K562 (cell line): ENCODE measurements at regions not wholly inside any gene's neighbourhood (a gene's known extent, or its start where the extent isn't known, plus 50 kb on each side); places are given as distances from the start of the nearest gene placed in this dataset.

ENCODE experiments used
- ATAC-seq: fragments of 200-7000 bp; cut with Tn5 transposase; 3 replicates; pipeline ENCODE4 v1.9.1; 2020; ENCODE audit warnings: moderate library complexity
- BruUV-seq: library from RNA; stranded (reverse); fragments of 400-500 nt; replicated peaks from 2 replicates; lab custom pipeline; 2021; lab: Mats Ljungman, UMichigan
- CTCF ChIA-PET: fragments of 300-600 bp; formaldehyde crosslinking; extraction: SDS; loops from one replicate; lab custom pipeline; 2021; ENCODE audit warnings: low intra/inter-chr PET ratio; lab: Yijun Ruan, JAX
- POLR2A ChIA-PET: fragments of 300-600, 350-650 bp; sonication (Branson Sonifier 250); formaldehyde crosslinking; extraction: SDS; loops from one replicate; lab custom pipeline; 2021; ENCODE audit warnings: antibody characterized with exemption, inconsistent platforms; lab: Yijun Ruan, JAX
- DNase-seq, 4 experiments: peaks; one replicate each; pipeline versions ENCODE4 v3.0.0 to v3.0.0-alpha.2; 2011 to 2018; ENCODE audit warnings: low spot score in 3 of 4, mixed read lengths in 3 of 4; ENCODE audit errors: extremely low read depth in 1 of 4
- FAIRE-seq: peaks from 2 replicates; lab custom pipeline; 2011; peaks lifted over from hg19 to GRCh38; lab: Jason Lieb, UNC
- H2AFZ ChIP-seq: 2 replicates; pipeline ENCODE4 v1.6.0; 2011; ENCODE audit warnings: low read depth, low read length, control low read depth, inconsistent platforms
- H3K27ac ChIP-seq: fragments of 200-600 bp; 3 replicates; pipeline ENCODE4 v1.8.0; 2011; ENCODE audit warnings: low read depth, mild to moderate bottlenecking, control low read depth, inconsistent platforms, low read length, moderate library complexity, mixed read lengths; ENCODE audit errors: extremely low read depth
- H3K27me3 ChIP-seq, 2 experiments: fragments of 300-600 bp in 1 of 2; 2 replicates in 1 of 2; 3 replicates in 1 of 2; pipeline versions ENCODE4 v1.6.0 to v1.8.0; 2011; ENCODE audit warnings: inconsistent platforms in 2 of 2, low read length in 2 of 2, mild to moderate bottlenecking in 1 of 2, mixed read lengths in 1 of 2, moderate library complexity in 1 of 2; ENCODE audit not compliant: control insufficient read depth in 2 of 2, insufficient read depth in 2 of 2
- H3K36me3 ChIP-seq: fragments of 300-600 bp; 3 replicates; pipeline ENCODE4 v1.8.0; 2011; ENCODE audit warnings: mild to moderate bottlenecking, low read length, inconsistent platforms; ENCODE audit not compliant: control insufficient read depth, insufficient read depth
- H3K4me1 ChIP-seq, 2 experiments: fragments of 200-600 bp in 1 of 2; replicated peaks in 1 of 2; 2 replicates in 1 of 2; 3 replicates in 1 of 2; pipeline versions ENCODE4 v1.5.1 to v1.8.0; 2011; ENCODE audit warnings: inconsistent platforms in 2 of 2, low read length in 2 of 2, mild to moderate bottlenecking in 1 of 2, mixed read lengths in 1 of 2, moderate library complexity in 1 of 2; ENCODE audit not compliant: control insufficient read depth in 2 of 2, insufficient read depth in 2 of 2
- H3K4me2 ChIP-seq: 2 replicates; pipeline ENCODE4 v1.6.1; 2011; ENCODE audit warnings: low read length, control low read depth, inconsistent platforms, mixed read lengths; ENCODE audit not compliant: insufficient read depth
- H3K4me3 ChIP-seq: fragments of 200-600 bp; sonication (generic), shearing (Covaris generic); 2 replicates; pipeline ENCODE4 v1.5.1; 2016; ENCODE audit warnings: control low read depth, inconsistent platforms
- H3K79me2 ChIP-seq: fragments of 200-600 bp; 3 replicates; pipeline ENCODE4 v1.8.0; 2011; ENCODE audit warnings: low read length, inconsistent platforms; ENCODE audit not compliant: control insufficient read depth, insufficient read depth
- H3K9ac ChIP-seq, 2 experiments: 2 replicates each; pipeline versions ENCODE4 v1.6.0 to v1.6.1; 2011; ENCODE audit warnings: low read depth in 2 of 2, low read length in 2 of 2, control low read depth in 1 of 2, inconsistent platforms in 1 of 2, mild to moderate bottlenecking in 1 of 2, mixed read lengths in 1 of 2; ENCODE audit not compliant: insufficient read depth in 1 of 2
- H3K9me1 ChIP-seq: one replicate; pipeline ENCODE4 v1.6.0; 2011; ENCODE audit warnings: inconsistent platforms, mild to moderate bottlenecking, low read length, moderate library complexity; ENCODE audit not compliant: control insufficient read depth, insufficient read depth
- H3K9me3 ChIP-seq: replicated peaks from 2 replicates; pipeline ENCODE4 v1.5.1; 2011; ENCODE audit warnings: low read depth, low read length, inconsistent platforms; ENCODE audit not compliant: control insufficient read depth, insufficient read depth
- H4K20me1 ChIP-seq: replicated peaks from 2 replicates; pipeline ENCODE4 v1.6.1; 2011; ENCODE audit warnings: low read length, inconsistent platforms, mixed read lengths; ENCODE audit not compliant: control insufficient read depth, insufficient read depth
- FOXJ2 ChIP-seq: fragments of 200-800 bp; sonication (Bioruptor generic); IDR thresholded peaks from 2 replicates; pipeline ENCODE4 v1.6.1; 2016; ENCODE audit warnings: missing genetic modification characterization, missing compliant biosample characterization
- GABPA ChIP-seq: fragments of 200-800 bp; sonication (Bioruptor generic); conservative IDR thresholded peaks from 2 replicates; pipeline ENCODE4 v1.6.1; 2016; ENCODE audit warnings: low read depth, missing genetic modification characterization, missing compliant biosample characterization
- HCFC1 ChIP-seq: IDR thresholded peaks from 2 replicates; pipeline ENCODE4 v1.6.1; 2012; ENCODE audit warnings: low read depth, low read length, improper control_type of control experiment
- HINFP ChIP-seq: fragments of 450-650 bp; conservative IDR thresholded peaks from 2 replicates; pipeline ENCODE4 v1.6.1; 2016; ENCODE audit warnings: missing genetic modification characterization, low read depth, mild to moderate bottlenecking, control low read depth, missing compliant biosample characterization
- SMAD2 ChIP-seq: fragments of 150-350 bp; IDR thresholded peaks from 2 replicates; pipeline ENCODE4 v1.6.1; 2014; ENCODE audit warnings: low read depth, mild to moderate bottlenecking, low read length
- THAP12 ChIP-seq: fragments of 250-450 bp; sonication (Bioruptor Pico); IDR thresholded peaks from 2 replicates; pipeline ENCODE4 v1.9.0; 2021; ENCODE audit warnings: mild to moderate bottlenecking, inconsistent platforms
- ZNF407 ChIP-seq: fragments of 450-650 bp; IDR thresholded peaks from 2 replicates; pipeline ENCODE4 v1.6.1; 2016; ENCODE audit warnings: low read depth
- ZNF408 ChIP-seq: fragments of 250-450 bp; sonication (Bioruptor Pico); IDR thresholded peaks from 2 replicates; pipeline ENCODE4 v1.4.0; 2020; ENCODE audit warnings: low read depth, mild to moderate bottlenecking, moderate library complexity
- WGBS: fragments of 100-300 bp; shearing (Covaris generic); methylation state at CpG from one replicate; pipeline ENCODE4 v1.1.6; 2016; ENCODE audit warnings: low coverage, mixed read lengths; ENCODE audit not compliant: insufficient coverage; ENCODE audit errors: missing lambda C conversion rate; 5-methylcytosine and 5-hydroxymethylcytosine counted together
- in situ Hi-C: fragments of 300-500 bp; cut with MboI; formaldehyde crosslinking; loops from 4 replicates; pipeline ENCODE4 v1.15.0; 2018; ENCODE audit warnings: inconsistent platforms, mixed read lengths
- intact Hi-C: fragments of 100-400 bp; cut with micrococcal nuclease; formaldehyde crosslinking; loops from 2 replicates; pipeline ENCODE4 v1.14.2; 2022

GRCh38 chr6:86793649-86794048 lies 143.7 kb upstream of the HTR1E start:
- Histone ChIP-seq H4K20me1 (no peaks in the 10 kb centered on the region), H3K9me3 (no peaks in the 10 kb centered on the region), H3K4me2 (no peak overlapping the region), H3K9ac (no peak overlapping the region), H3K36me3 (no peaks in the 10 kb centered on the region), H2AFZ (no peak overlapping the region), H3K4me1 (no peaks in the 10 kb centered on the region), H3K4me3 (no peak overlapping the region), H3K79me2 (no peaks in the 10 kb centered on the region), H3K27me3 (no peaks in the 10 kb centered on the region), H3K27ac (no peak overlapping the region), H3K9me1 (no peaks in the 10 kb centered on the region)
- FAIRE-seq (no peak), ATAC-seq (no peak), DNase-seq (no peak)
- BruUV-seq, result no TSS peak
- in situ Hi-C loops (no loop called here), intact Hi-C loops (no loop called here)
- WGBS, result 0% methylated on average over 1 of the region's 1 CpG
- CTCF ChIA-PET, result interaction anchor here (0.6 kb wide), 1 partner anchor 41 kb away, joined by 3 read pairs; no protein-coding TSS in a partner anchor
- POLR2A ChIA-PET, result no interaction called here
- TF ChIP-seq ZNF407 (no peak), ZNF408 (CRISPR knock-in tag) (no peak), HCFC1 (no peak), HINFP (tag) (no peak), SMAD2 (no peak), THAP12 (CRISPR knock-in tag) (no peak), FOXJ2 (tag) (no peak), GABPA (tag) (no peak)
